ENCODE measurements at regions not wholly inside any gene's neighbourhood (a gene's known extent, or its start where the extent isn't known, plus 50 kb on each side); places are given as distances from the start of the nearest gene placed in this dataset.

DNA sequence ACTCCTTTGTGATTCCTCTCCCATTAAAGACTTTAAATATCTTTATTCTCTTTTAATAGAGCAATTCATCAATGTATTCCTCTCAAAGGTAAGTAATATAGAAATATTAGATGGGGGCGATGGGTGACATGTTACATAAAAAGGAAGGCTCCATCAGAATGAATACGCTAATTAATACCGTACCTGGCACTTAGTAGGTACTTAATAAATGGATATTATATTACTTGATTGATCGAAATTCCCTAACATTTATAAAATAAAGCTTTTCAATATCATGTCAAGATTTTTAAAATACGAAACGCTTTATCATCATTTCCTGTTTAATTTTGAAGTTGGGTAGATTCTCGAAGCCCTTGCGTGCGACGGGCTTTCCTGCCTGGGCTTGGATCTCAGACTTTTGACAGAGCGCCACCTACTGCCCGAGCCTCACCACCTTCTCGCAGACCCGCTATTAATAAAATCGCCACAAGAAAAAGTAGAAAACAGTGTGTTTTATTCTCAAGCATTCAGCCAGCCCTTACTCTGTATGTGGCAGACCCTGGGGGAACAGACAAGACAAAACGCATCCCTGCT is 99.4 kb downstream of the C5orf15 start:
- H3K27me3 ChIP-seq (ENCODE audit: insufficient read depth, low read length) = peaks cover 11% of the 10 kb centered on the region
- H3K4me3 ChIP-seq (ENCODE audit: low read depth, low read length) = no peak overlapping the region
- peak overlapping the region; percentile 64 for H2AFZ ChIP-seq (ENCODE audit: low read length, unreplicated experiment)
- no peaks in the 10 kb centered on the region for H3K36me3 ChIP-seq (ENCODE audit: insufficient read depth, low read length)
- peaks cover 35% of the 10 kb centered on the region for H3K4me1 ChIP-seq (ENCODE audit: control insufficient read depth, insufficient read depth, low read length, unreplicated experiment)
- no peaks in the 10 kb centered on the region for H3K79me2 ChIP-seq (ENCODE audit: control insufficient read depth, insufficient read depth, low read length, unreplicated experiment)
- no peak overlapping the region for H3K27ac ChIP-seq (ENCODE audit: low read depth, low read length)

DNA sequence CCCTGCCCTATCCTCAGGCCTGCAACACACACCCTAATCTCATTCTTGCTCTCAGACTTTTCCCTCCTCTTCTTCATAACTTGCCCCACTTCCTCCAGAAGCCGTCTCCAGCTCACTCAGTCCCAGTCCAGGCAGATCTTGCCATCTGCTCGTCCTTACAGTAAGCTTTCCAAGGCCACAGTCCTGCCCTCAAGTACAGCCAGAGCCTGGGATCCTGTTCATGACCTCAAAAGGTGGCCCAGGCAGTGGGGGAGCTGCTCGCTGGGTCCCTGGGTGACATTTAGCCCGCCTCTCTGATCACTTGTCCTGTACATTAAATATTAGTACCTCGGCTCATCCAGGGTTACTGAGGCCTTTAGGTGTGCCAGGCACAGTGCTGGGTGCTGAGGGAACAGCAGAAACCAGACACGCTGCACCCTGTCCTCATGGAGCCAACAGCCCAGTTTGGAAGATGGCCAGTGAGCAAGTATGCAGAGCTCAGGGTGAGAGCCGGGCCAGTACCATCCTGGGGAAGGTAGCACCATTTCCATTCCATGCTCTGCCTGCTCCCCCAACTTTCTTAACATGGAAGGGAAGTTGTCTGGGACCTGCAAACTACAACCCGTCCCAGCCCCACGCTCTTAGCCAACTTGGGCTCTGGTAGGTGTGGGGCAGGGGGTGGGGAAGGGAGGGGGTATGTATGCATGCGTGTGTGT is 100.4 kb downstream of the C5orf15 start:
- Histone ChIP-seq H3K27me3 (ENCODE audit: insufficient read depth, low read length) (peaks cover 11% of the 10 kb centered on the region), H3K27ac (ENCODE audit: low read depth, low read length) (no peak overlapping the region), H3K36me3 (ENCODE audit: insufficient read depth, low read length) (no peaks in the 10 kb centered on the region), H3K4me1 (ENCODE audit: control insufficient read depth, insufficient read depth, low read length, unreplicated experiment) (peaks cover 25% of the 10 kb centered on the region), H3K4me3 (ENCODE audit: low read depth, low read length) (no peak overlapping the region), H3K79me2 (ENCODE audit: control insufficient read depth, insufficient read depth, low read length, unreplicated experiment) (no peaks in the 10 kb centered on the region), H2AFZ (ENCODE audit: low read length, unreplicated experiment) (no peak overlapping the region)

DNA sequence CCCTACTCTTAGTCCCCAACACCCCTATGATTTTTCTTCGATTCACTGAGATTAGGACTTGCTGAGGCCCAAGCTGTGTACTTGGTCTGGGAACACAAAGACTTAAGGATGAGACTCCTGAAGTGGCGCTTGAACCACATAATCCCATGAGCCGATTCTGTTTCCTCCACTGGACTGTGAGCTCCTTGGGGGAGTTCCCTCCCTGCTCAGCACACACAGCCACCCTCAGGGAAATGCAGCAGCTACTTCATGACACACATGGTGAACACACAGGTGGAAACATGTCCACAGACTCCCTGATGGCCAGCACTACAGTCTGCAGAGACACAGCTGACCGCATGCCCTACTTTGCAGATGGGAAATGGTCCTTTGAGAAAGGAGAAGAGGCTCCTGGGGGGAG is 101.1 kb downstream of the C5orf15 start:
- no peak overlapping the region for H3K27ac ChIP-seq (ENCODE audit: low read depth, low read length)
- no peak overlapping the region for H2AFZ ChIP-seq (ENCODE audit: low read length, unreplicated experiment)
- H3K27me3 ChIP-seq (ENCODE audit: insufficient read depth, low read length) = peaks cover 11% of the 10 kb centered on the region
- peaks cover 18% of the 10 kb centered on the region for H3K4me1 ChIP-seq (ENCODE audit: control insufficient read depth, insufficient read depth, low read length, unreplicated experiment)
- H3K79me2 ChIP-seq (ENCODE audit: control insufficient read depth, insufficient read depth, low read length, unreplicated experiment) = no peaks in the 10 kb centered on the region
- no peak overlapping the region for H3K4me3 ChIP-seq (ENCODE audit: low read depth, low read length)
- H3K36me3 ChIP-seq (ENCODE audit: insufficient read depth, low read length) = no peaks in the 10 kb centered on the region

GRCh38 chr5:133866903-133867245 is 101.6 kb downstream of the C5orf15 start:
- Histone ChIP-seq H3K36me3 (ENCODE audit: insufficient read depth, low read length) (no peaks in the 10 kb centered on the region), H3K27ac (ENCODE audit: low read depth, low read length) (no peak overlapping the region), H2AFZ (ENCODE audit: low read length, unreplicated experiment) (no peak overlapping the region), H3K79me2 (ENCODE audit: control insufficient read depth, insufficient read depth, low read length, unreplicated experiment) (no peaks in the 10 kb centered on the region), H3K27me3 (ENCODE audit: insufficient read depth, low read length) (peaks cover 11% of the 10 kb centered on the region), H3K4me1 (ENCODE audit: control insufficient read depth, insufficient read depth, low read length, unreplicated experiment) (peaks cover 18% of the 10 kb centered on the region), H3K4me3 (ENCODE audit: low read depth, low read length) (no peak overlapping the region)

- H3K27ac ChIP-seq (ENCODE audit: low read depth, low read length) = no peak overlapping the region
- peaks cover 11% of the 10 kb centered on the region for H3K27me3 ChIP-seq (ENCODE audit: insufficient read depth, low read length)
- H3K4me3 ChIP-seq (ENCODE audit: low read depth, low read length) = no peak overlapping the region
- H3K4me1 ChIP-seq (ENCODE audit: control insufficient read depth, insufficient read depth, low read length, unreplicated experiment) = peaks cover 18% of the 10 kb centered on the region
- no peak overlapping the region for H2AFZ ChIP-seq (ENCODE audit: low read length, unreplicated experiment)
- no peaks in the 10 kb centered on the region for H3K36me3 ChIP-seq (ENCODE audit: insufficient read depth, low read length)
- no peaks in the 10 kb centered on the region for H3K79me2 ChIP-seq (ENCODE audit: control insufficient read depth, insufficient read depth, low read length, unreplicated experiment)
Measured at GRCh38 chr5:133866160-133866902, 102.1 kb downstream of the C5orf15 start.

GRCh38 chr5:133865113-133865512 is 103.3 kb downstream of the C5orf15 start:
- no peak overlapping the region for H3K4me3 ChIP-seq (ENCODE audit: low read depth, low read length)
- H2AFZ ChIP-seq (ENCODE audit: low read length, unreplicated experiment) = no peak overlapping the region
- H3K27me3 ChIP-seq (ENCODE audit: insufficient read depth, low read length) = peaks cover 11% of the 10 kb centered on the region
- no peaks in the 10 kb centered on the region for H3K79me2 ChIP-seq (ENCODE audit: control insufficient read depth, insufficient read depth, low read length, unreplicated experiment)
- no peak overlapping the region for H3K27ac ChIP-seq (ENCODE audit: low read depth, low read length)
- no peaks in the 10 kb centered on the region for H3K36me3 ChIP-seq (ENCODE audit: insufficient read depth, low read length)
- peaks cover 8% of the 10 kb centered on the region for H3K4me1 ChIP-seq (ENCODE audit: control insufficient read depth, insufficient read depth, low read length, unreplicated experiment)

GRCh38 chr5:133864711-133865110 is 103.7 kb downstream of the C5orf15 start:
- no peaks in the 10 kb centered on the region for H3K36me3 ChIP-seq (ENCODE audit: insufficient read depth, low read length)
- no peaks in the 10 kb centered on the region for H3K79me2 ChIP-seq (ENCODE audit: control insufficient read depth, insufficient read depth, low read length, unreplicated experiment)
- H3K27me3 ChIP-seq (ENCODE audit: insufficient read depth, low read length) = peaks cover 11% of the 10 kb centered on the region
- no peak overlapping the region for H2AFZ ChIP-seq (ENCODE audit: low read length, unreplicated experiment)
- no peak overlapping the region for H3K4me3 ChIP-seq (ENCODE audit: low read depth, low read length)
- no peak overlapping the region for H3K27ac ChIP-seq (ENCODE audit: low read depth, low read length)
- H3K4me1 ChIP-seq (ENCODE audit: control insufficient read depth, insufficient read depth, low read length, unreplicated experiment) = peaks cover 5% of the 10 kb centered on the region

GRCh38 chr5:133863857-133864585 is 104.4 kb downstream of the C5orf15 start:
- Histone ChIP-seq H3K27me3 (ENCODE audit: insufficient read depth, low read length) (peaks cover 11% of the 10 kb centered on the region), H3K4me3 (ENCODE audit: low read depth, low read length) (no peak overlapping the region), H3K27ac (ENCODE audit: low read depth, low read length) (no peak overlapping the region), H3K36me3 (ENCODE audit: insufficient read depth, low read length) (no peaks in the 10 kb centered on the region), H3K4me1 (ENCODE audit: control insufficient read depth, insufficient read depth, low read length, unreplicated experiment) (no peaks in the 10 kb centered on the region), H3K79me2 (ENCODE audit: control insufficient read depth, insufficient read depth, low read length, unreplicated experiment) (no peaks in the 10 kb centered on the region), H2AFZ (ENCODE audit: low read length, unreplicated experiment) (no peak overlapping the region)

DNA sequence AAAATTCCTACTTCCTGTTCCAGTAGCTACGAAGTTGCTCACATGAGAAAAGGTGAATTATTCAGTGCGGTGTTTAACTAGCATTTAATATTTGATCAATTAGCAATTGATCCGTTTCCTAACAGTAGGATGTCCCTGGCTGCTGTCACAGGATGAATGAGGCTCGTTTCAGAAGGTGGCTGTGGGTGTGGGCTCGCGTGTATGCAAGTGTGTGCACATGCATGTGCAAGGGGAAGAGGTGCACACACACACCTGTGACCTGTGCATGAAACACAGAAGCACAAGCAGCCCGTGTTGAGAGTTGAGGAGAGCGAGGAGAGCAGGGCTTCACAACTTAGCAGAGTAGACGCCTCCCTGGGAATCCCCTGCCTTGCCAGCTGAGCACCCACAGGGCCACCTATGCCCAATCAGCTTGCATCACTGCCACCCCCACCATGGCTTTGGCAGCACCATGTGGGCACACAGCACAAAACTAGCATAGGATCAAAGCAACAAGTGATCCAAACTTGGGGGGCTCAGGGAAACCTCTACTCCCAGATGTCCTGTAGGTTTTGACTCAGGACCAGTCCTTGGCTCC is 107.2 kb downstream of the C5orf15 start:
- Histone ChIP-seq H3K4me3 (ENCODE audit: low read depth, low read length) (no peak overlapping the region), H3K4me1 (ENCODE audit: control insufficient read depth, insufficient read depth, low read length, unreplicated experiment) (no peaks in the 10 kb centered on the region), H3K36me3 (ENCODE audit: insufficient read depth, low read length) (no peaks in the 10 kb centered on the region), H3K79me2 (ENCODE audit: control insufficient read depth, insufficient read depth, low read length, unreplicated experiment) (no peaks in the 10 kb centered on the region), H3K27ac (ENCODE audit: low read depth, low read length) (no peak overlapping the region), H2AFZ (ENCODE audit: low read length, unreplicated experiment) (no peak overlapping the region), H3K27me3 (ENCODE audit: insufficient read depth, low read length) (peaks cover 17% of the 10 kb centered on the region)

GRCh38 chr5:133859073-133859472 is 109.4 kb downstream of the C5orf15 start:
- Histone ChIP-seq H3K27me3 (ENCODE audit: insufficient read depth, low read length) (peaks cover 28% of the 10 kb centered on the region), H2AFZ (ENCODE audit: low read length, unreplicated experiment) (no peak overlapping the region), H3K27ac (ENCODE audit: low read depth, low read length) (no peak overlapping the region), H3K36me3 (ENCODE audit: insufficient read depth, low read length) (no peaks in the 10 kb centered on the region), H3K4me1 (ENCODE audit: control insufficient read depth, insufficient read depth, low read length, unreplicated experiment) (no peaks in the 10 kb centered on the region), H3K79me2 (ENCODE audit: control insufficient read depth, insufficient read depth, low read length, unreplicated experiment) (no peaks in the 10 kb centered on the region), H3K4me3 (ENCODE audit: low read depth, low read length) (no peak overlapping the region)

Measured in ACC112 (cell line).